ENCODE measurements at regions not wholly inside any gene's neighbourhood (a gene's known extent, or its start where the extent isn't known, plus 50 kb on each side); places are given as distances from the start of the nearest gene placed in this dataset.

DNA sequence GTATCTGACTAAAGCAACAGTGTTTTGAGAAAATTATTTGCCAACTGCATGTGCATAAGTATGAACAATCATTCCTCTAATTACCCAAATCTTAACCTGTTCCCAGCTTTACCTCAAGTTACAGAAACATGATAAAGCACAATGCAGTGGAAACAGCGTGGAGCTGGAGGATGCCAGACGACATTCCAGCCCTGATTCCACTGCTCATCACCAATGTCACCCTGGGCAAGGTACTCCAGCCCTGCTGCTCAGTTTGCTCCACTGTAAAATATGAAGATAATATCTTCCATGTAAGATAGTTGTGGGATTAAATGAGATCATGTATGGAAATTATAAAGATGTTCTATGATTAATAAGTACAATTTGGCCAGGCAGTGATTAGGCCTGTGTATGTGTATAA lies 50.4 kb upstream of the ODAD2 start:
- no peaks in the 10 kb centered on the region for H3K36me3 Mint-ChIP-seq
- H3K4me3 Mint-ChIP-seq, result no peak overlapping the region
- no peak for DNase-seq (ENCODE audit: extremely low spot score, unreplicated experiment)
- no peaks in the 10 kb centered on the region for H3K4me1 Mint-ChIP-seq (ENCODE audit: unreplicated experiment)
- no peaks in the 10 kb centered on the region for H3K27me3 Mint-ChIP-seq
- no peak overlapping the region for H3K27ac Mint-ChIP-seq
- H3K9me3 Mint-ChIP-seq, result no peaks in the 10 kb centered on the region
- TF ChIP-seq, protein P1, sequence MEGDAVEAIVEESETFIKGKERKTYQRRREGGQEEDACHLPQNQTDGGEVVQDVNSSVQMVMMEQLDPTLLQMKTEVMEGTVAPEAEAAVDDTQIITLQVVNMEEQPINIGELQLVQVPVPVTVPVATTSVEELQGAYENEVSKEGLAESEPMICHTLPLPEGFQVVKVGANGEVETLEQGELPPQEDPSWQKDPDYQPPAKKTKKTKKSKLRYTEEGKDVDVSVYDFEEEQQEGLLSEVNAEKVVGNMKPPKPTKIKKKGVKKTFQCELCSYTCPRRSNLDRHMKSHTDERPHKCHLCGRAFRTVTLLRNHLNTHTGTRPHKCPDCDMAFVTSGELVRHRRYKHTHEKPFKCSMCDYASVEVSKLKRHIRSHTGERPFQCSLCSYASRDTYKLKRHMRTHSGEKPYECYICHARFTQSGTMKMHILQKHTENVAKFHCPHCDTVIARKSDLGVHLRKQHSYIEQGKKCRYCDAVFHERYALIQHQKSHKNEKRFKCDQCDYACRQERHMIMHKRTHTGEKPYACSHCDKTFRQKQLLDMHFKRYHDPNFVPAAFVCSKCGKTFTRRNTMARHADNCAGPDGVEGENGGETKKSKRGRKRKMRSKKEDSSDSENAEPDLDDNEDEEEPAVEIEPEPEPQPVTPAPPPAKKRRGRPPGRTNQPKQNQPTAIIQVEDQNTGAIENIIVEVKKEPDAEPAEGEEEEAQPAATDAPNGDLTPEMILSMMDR (conservative IDR thresholded peaks at IDR 0.05), result no peak

Measured in type B pancreatic cell (in vitro differentiated cells).